GM21381 (cell line): ENCODE measurements at regions not wholly inside any gene's neighbourhood (a gene's known extent, or its start where the extent isn't known, plus 50 kb on each side); places are given as distances from the start of the nearest gene placed in this dataset.
A peak's percentile ranks its signal among the peaks of the same experiment; 100 is the strongest.
"Not testable (repeated sequence)": the region's sequence is repeated elsewhere in the genome, so short reads cannot be mapped to it uniquely, and the experiment has no call there.

ENCODE experiments used
- ATAC-seq: cut with Tn5 transposase; IDR thresholded peaks from one replicate; pipeline ENCODE4 v1.9.1; 2021; ENCODE audit warnings: mild to moderate bottlenecking, moderate library complexity; ENCODE audit not compliant: unreplicated experiment

DNA sequence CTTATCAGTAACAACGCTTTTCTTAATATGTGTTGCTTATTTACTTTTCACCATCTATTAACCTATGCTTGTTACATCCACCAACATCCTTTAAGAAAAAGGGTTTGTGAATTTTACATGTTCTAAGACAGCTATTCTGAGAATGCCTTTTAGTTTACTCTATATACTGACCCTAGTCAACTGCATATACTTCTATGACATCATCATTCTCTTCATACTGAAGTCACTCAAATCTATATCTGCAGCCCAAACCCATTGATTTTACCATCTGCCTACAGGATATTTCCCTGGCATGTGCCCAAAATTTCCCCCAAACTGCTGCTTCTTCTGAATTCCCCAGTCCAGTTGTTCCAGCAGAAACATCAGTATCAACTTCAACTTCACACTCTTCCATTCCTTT lies 94.6 kb upstream of the FAM204A start:
- no peak for ATAC-seq

DNA sequence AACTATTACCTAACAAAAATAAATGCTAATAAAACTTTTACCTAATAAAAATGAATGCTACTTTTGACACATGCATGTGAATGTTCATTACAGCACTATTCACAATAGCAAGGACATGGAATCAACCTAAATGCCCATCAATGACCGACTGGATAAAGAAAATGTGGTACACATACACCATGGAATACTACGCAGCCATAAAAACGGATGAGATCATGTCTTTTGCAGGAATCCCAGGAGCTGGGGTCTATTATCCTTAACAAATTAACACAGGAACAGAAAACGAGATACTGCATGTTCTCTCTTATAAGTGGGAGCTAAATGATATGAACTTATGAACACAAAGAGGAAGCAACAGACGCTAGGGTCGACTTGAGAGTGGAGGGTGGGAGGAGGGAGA lies 88.1 kb upstream of the FAM204A start:
- no peak for ATAC-seq

DNA sequence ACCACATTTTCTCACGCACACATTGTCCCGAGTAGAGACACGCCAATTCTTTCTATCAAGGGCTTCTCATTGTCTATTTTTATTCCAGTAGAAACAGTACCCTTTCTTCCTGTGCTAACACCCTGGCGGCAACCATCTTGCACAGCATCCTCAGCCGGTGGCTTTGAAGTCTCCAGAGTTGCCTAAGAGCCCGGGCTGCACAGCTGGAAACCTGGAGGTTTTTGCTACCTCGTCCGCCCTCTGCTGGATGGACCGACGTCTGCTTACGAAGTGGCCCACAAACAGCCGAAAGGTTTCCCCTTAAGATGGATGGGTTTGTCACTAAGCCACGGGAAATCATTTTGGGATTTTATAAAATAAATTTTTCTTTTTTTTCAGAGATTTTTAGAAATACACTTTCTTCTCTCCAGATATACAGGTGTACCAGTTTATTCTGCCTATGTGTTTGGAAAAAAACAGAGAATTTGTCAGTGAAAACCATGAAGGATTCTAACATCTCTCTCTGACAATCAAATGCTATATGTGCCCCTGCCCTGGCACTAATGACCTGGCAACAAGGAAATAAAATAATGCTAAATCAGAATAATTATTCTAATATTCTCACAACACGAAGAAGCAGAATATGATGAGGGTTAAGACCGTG lies 81.8 kb upstream of the FAM204A start:
- ATAC-seq, result peak; percentile 85

DNA sequence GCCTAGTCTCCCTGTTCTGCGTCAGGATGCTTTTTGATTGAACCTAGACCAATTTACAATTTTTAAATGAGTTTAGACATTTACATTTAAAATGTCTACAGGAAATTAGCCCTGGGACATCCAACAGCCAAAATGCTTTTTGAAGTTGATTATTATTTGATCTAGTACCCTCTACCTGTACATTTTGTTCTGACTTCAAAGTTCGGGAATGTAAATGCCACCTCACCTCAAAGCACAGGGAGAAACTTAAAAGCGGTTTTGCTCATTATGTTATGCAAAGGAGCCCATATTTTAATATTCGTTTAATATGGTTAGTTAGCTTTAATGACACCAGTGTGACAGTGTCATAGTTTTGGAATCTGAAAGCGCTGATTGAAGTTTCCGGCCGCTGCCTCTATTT lies 80.1 kb upstream of the FAM204A start:
- ATAC-seq, result no peak

DNA sequence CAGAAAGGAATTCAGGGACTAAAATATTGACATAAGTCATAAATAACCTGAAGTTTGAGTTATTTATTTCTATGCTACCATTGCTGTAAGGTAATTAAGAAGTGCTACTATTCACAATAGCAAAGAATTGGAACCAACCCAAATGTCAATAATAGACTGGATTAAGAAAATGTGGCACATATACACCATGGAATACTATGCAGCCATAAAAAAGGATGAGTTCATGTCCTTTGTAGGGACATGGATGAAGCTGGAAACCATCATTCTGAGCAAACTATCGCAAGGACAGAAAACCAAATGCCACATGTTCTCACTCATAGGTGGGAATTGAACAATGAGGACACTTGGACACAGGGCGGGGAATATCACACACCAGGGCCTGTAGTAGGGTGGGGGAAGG lies 77.9 kb upstream of the FAM204A start:
- not testable (repeated sequence) for ATAC-seq

DNA sequence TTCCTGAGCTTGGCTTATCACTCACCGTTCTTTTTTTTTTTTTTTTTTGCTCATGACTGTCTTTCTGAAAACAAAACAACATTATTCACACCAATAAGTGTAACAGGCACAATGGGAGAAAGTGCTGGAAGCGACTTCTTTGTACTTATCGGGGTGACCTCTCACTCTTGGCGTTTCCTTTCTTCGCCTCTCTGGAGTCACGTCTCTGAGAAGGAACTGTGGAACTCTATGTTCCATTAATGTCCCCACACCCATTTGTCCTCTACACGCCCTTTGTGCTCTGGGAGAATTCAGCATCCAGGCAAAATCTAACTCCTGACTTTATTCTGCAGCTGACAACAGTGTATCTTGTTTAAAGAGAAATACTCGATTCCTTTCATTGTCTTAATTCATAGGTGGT lies 70.8 kb upstream of the FAM204A start:
- ATAC-seq, result no peak

DNA sequence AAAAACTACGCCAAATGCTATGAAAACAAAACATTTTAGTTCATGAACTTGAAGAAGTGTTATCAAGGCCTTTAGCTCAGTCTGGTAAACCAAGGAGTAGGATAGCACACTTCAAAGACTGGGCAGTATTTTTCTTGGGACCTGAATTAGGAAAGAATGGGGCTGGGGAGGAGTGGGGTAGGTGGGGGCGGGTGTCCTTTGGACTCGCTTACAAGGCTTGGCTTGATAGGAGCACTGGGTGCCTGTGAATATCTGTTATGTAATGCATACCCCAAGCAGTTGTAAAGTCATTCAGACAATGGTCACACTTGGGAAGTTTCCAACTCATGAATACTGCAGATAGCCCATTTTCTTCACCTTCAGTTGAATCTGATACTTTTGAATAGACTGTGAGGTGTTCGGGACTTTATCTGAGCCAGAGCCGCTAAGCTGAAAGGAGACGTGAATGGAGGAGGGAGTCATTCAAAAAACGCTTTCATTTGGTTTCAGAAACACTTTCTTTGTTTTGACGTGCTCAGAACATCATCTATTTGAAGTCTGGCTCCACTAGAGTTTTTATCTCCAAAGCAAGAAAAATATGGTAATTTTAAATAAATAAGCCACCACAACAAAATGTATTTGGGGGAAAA lies 70.1 kb upstream of the FAM204A start:
- ATAC-seq, result no peak

DNA sequence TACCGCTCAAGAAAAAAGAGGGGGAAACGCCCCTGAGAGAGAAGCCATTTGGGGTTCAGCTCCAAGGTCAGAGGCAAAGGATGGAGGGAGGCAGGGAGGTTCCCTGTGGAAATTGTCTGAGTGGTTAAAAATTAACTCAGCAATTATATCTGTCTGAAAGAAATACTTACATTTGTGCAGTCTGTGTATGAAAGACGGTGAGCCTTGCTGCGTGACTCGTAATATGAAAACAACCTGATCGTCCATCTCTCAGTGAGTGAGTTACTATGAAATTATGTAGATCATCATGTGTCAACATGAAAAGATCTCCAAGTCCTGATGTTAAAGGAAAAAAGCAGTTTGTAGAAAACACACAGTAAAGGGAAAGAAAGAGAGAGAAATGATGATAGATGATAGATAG lies 67.2 kb upstream of the FAM204A start:
- no peak for ATAC-seq

DNA sequence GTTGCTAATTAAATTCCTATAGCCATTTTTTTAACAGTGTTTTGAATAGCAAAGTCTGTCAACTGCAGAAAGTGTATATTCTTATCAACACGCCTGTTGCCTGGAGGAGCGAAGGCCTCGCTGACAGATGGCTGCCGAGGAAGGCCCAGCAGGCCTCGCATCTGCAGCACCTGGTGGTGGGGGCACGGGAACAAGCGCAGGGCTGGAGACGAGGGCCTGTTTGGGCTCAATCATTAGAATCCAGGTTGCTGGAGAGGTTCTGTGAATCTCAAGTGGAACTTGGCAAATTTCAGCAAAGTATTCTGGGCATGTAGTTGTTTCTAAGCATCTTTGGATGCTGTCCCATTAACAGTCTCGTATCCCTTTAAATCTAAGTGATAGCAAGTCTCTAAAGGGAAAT lies 66.1 kb upstream of the FAM204A start:
- no peak for ATAC-seq

DNA sequence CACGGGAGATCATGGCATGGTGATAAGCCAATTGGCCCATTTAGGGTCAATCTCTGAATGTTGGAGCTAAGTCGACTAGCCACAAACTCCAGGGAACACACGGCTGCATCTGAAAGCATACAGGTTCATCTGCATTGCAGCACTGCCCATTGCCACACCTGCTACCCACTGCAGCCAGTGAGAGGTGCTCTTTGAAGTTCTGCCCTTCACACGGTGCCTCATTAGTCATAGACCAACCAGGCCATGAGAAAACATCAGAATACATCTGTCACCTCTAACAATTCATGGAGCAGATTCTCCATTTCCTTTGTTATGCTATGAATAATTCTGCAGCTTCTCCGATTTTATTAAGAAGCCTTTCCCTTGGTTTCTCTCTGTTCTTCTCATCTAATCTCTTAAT lies 65.7 kb upstream of the FAM204A start:
- no peak for ATAC-seq

DNA sequence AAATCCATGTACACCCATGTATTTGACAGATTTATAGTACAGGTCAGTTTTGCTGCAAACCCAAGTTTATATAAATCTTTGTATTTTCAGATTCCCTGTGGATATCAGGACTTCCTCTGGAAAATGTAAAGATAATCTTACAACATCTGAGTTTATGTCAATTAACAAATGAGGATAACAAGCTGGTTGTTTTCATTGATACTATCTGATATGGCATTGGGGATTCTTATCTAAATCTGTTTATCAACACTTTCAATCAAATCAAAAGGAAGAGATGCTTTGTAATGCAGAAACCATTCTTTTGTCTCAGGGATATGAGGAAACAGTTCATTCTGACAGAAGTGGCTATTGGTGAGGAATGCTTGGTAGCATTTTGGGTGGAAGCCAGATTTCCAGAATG lies 64.9 kb upstream of the FAM204A start:
- no peak for ATAC-seq

DNA sequence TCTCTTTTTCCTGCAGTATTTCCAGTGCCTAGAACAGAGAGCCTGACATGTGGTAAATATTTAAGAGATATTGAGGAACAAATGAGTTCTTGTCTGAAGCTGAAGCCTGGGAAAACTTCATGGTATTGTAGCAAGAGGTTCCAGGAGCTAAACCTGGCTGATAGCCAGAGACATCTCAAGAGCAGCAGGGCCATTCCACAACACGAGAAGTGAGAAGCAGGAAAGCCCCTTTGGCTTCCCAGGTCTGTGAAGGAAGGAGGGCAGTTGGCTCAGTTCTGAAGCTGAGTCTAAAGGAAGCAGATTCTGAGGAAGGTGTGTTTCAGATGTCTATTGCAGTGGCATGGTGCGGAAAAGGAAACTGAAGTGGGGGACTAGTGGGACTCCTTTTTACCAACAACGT lies 63.8 kb upstream of the FAM204A start:
- no peak for ATAC-seq

DNA sequence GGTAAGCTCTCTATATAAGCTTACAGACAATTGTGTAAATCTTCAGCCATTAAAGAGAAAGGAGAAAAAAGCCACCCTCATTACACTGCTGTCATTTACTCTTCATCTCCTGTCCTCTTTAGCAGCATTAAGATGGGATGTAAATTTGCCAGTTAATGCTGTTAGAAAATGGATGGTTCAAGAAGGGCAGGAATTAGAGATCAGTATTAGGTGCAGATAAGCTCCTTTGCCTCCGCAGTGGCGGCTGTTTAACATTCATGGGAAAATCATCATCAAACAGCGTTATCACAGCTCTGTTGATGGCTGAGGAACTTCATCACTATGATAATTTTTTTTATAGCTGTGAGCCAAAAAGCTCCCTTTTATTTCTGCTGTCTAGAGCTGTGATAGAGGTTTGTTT lies 61.8 kb upstream of the FAM204A start:
- no peak for ATAC-seq

DNA sequence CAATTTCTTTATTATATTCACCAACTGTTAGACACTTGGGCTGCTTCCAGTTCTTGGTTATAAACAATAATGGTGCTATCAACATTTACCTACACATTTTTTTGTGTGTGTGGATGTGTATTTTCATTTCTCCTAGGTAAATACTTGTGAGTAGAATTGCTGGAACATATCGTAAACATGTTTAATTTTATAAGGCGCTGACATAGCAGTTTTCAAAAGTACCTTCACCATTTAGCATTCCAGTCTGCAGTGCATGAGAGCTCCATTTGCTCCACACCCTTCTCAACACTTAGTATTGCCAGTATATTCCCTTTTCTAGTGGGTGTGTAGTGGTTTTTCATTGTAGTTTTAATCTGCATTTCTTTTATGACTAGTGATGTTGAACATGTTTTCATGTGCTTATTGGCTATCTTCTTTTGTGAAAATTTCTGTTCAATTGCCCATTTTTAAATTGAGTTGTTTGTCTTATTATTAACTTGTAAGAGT lies 59.6 kb upstream of the FAM204A start:
- ATAC-seq, result no peak

DNA sequence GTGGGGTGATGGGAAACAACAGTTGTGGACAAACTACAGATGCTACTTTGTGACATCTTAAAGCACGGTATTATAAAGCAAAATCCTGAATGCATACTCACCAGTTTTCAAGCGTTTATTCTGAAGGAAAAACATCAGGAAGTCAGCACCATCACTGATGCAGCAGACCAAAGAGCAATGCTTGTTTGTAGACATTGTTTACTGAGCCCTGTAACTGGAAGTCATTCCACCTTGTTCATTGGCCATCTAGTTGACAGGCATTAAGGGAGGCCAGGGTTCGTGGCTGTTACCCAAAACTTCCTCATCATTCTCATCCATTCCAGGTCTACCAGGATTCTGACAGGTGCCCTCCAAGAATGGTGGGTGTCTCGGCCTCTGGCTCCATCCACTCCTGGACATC lies 55.3 kb upstream of the FAM204A start:
- ATAC-seq, result no peak

DNA sequence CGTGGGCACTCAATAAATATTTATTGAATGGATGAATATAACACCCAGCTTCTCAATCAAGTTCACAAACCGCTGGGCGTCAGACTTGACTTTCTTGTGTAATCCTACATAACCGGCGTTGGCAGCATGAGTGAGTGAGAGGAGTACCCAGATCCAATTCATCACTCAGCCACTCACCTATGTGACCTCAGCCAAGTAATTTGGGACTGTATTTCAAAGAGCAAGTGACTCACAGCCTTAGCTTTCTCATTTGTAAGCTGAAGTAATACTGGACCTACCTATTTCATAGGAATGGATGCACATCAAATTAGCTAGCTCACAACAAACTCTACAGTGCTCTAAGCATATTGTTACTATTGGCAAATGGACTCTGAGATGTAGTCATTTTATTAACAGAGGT lies 53.8 kb upstream of the FAM204A start:
- no peak for ATAC-seq

DNA sequence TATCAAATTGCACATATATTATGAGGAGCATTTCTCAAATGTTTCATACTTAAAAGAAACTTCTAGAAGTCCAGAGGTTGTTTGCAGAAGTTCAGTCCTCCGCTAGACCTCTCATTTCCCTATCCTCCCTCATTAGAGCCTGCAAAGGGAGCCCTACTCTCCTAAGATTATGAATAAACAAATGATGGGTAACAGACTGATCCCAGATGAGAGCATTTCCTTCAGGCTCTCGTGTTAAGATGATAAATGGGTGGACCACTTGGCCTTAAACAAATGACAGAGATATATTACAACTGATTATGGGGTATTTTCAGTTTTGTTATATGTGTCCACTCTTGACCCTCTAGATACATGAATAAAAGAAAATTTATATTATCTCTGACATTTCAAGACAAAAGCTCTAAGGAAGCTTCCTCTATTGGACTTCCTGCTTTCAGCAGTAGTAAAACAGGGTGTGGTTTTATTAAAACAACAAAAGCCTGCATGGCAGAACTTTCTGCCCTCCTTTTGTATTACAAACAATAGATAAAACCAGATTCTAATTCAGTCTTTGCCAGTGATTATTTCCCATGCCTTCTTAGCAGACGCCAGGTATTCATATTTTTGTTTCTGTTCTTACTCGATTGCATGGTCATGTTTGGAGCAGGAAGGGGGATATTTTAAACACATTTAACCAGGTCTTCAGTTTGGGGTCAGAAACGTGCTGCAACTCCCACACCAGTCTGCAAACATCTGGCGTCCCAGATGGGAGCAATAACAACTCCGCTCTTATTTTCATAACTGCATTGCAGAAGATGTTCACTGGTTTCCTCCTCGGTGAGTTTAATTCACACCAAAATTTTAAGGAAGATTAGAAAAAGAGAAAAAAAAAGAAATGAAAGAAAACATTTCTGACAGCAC lies 52.4 kb upstream of the FAM204A start:
- ATAC-seq, result no peak

DNA sequence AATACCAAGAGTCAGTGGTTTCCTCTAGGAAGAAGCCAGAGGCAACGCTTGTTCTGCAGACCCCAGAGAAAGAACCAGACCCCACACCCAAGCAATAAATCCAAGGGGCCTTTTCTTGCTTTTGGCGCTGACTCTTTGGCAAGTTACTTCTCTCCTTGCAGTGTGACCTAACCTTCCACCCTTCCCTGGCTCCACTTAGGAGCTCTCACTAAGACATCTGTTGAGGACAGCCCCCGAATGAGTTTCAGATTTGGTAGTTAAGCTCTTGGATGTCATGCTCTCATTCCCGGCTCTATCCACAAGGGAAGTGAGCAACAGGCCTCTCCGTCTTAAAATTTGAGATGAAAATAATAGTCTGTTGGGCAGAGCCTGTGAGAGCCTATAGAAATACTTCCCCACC lies 50.6 kb upstream of the FAM204A start:
- ATAC-seq, result no peak
